ENCODE measurements at regions not wholly inside any gene's neighbourhood (a gene's known extent, or its start where the extent isn't known, plus 50 kb on each side); places are given as distances from the start of the nearest gene placed in this dataset.

- TF ChIP-seq FOXM1 (IDR thresholded peaks at IDR 0.05; ENCODE audit: borderline replicate concordance): no peak
- no peak for TF ChIP-seq TARDBP (IDR thresholded peaks at IDR 0.05)
- no peak for TF ChIP-seq SP1 (IDR thresholded peaks at IDR 0.05)
- no peak for TF ChIP-seq FOXA1 (IDR thresholded peaks at IDR 0.05)
- TF ChIP-seq SUZ12 (IDR thresholded peaks at IDR 0.05): no peak
- no peak for TF ChIP-seq HDGF (IDR thresholded peaks at IDR 0.05; ENCODE audit: borderline replicate concordance)
- no peak for TF ChIP-seq L3MBTL2 (conservative IDR thresholded peaks at IDR 0.05)
Measured at GRCh38 chr4:8765084-8765483, 106.6 kb downstream of the HMX1 start.
